BE2C (cell line): ENCODE measurements at regions not wholly inside any gene's neighbourhood (a gene's known extent, or its start where the extent isn't known, plus 50 kb on each side); places are given as distances from the start of the nearest gene placed in this dataset.
"Not testable (repeated sequence)": the region's sequence is repeated elsewhere in the genome, so short reads cannot be mapped to it uniquely, and the experiment has no call there.

Source experiments
- DNase-seq: peaks from one replicate; pipeline ENCODE4 v3.0.0-alpha.2; 2020
- H3K27me3 ChIP-seq: fragments of 250-450 bp; sonication (Bioruptor Pico); 2 replicates; pipeline ENCODE4 v1.5.1; 2020; ENCODE audit warnings: mild to moderate bottlenecking
- H3K36me3 ChIP-seq: fragments of 250-450 bp; sonication (Bioruptor Pico); 2 replicates; pipeline ENCODE4 v1.5.1; 2020; ENCODE audit warnings: mild to moderate bottlenecking
- H3K4me1 ChIP-seq: fragments of 250-450 bp; sonication (Bioruptor Pico); 2 replicates; pipeline ENCODE4 v1.5.1; 2020
- H3K4me3 ChIP-seq: 2 replicates; pipeline ENCODE4 v1.5.1; 2011; ENCODE audit warnings: low read depth, low read length
- H3K9me3 ChIP-seq: fragments of 250-450 bp; sonication (Bioruptor Pico); 2 replicates; pipeline ENCODE4 v1.5.1; 2020
- CTCF ChIP-seq: IDR thresholded peaks from 2 replicates; pipeline ENCODE4 v1.5.1; 2012; ENCODE audit warnings: mild to moderate bottlenecking, low read depth, low read length

GRCh38 chr20:25858495-25859425, 162.1 kb upstream of the ZNF337 start:
- Histone ChIP-seq H3K4me3 (no peak overlapping the region), H3K27me3 (peaks cover 12% of the 10 kb centered on the region), H3K4me1 (no peaks in the 10 kb centered on the region), H3K36me3 (no peaks in the 10 kb centered on the region), H3K9me3 (no peaks in the 10 kb centered on the region; the same call in 1 of the 2 replicates)
- no peak for TF ChIP-seq CTCF
- DNase-seq, result no peak

- H3K27me3 ChIP-seq, result peaks cover 12% of the 10 kb centered on the region
- DNase-seq, H3K9me3 ChIP-seq: not testable (repeated sequence)
Observed at GRCh38 chr20:25857091-25857788, 160.6 kb upstream of the ZNF337 start.

GRCh38 chr20:25856256-25856884, 159.7 kb upstream of the ZNF337 start:
- DNase-seq, result no peak
- no peak for TF ChIP-seq CTCF
- Histone ChIP-seq H3K27me3 (peaks cover 9% of the 10 kb centered on the region; the same call in 1 of the 2 replicates), H3K9me3 (no peaks in the 10 kb centered on the region; the same call in 1 of the 2 replicates), H3K4me3 (no peak overlapping the region), H3K36me3 (no peaks in the 10 kb centered on the region), H3K4me1 (no peaks in the 10 kb centered on the region)

More at GRCh38 chr20:25857091-25857788, 160.6 kb upstream of the ZNF337 start:
- H3K36me3 ChIP-seq, H3K4me3 ChIP-seq, H3K4me1 ChIP-seq: not testable (repeated sequence)

- H3K4me1 ChIP-seq, DNase-seq, H3K27me3 ChIP-seq, H3K4me3 ChIP-seq, H3K36me3 ChIP-seq, H3K9me3 ChIP-seq: not testable (repeated sequence)
Observed at GRCh38 chr20:25855451-25856156, 159.0 kb upstream of the ZNF337 start.

GRCh38 chr20:25854666-25855065, 158.0 kb upstream of the ZNF337 start:
- H3K4me1 ChIP-seq, DNase-seq, H3K9me3 ChIP-seq, H3K4me3 ChIP-seq, H3K27me3 ChIP-seq, H3K36me3 ChIP-seq: not testable (repeated sequence)

GRCh38 chr20:25853718-25854388, 157.2 kb upstream of the ZNF337 start:
- not testable (repeated sequence) for H3K36me3 ChIP-seq, H3K27me3 ChIP-seq, H3K9me3 ChIP-seq, H3K4me1 ChIP-seq
- peak; percentile 89 for DNase-seq
- H3K4me3 ChIP-seq, result peak overlapping the region; percentile 52

GRCh38 chr20:25852968-25853717, 156.5 kb upstream of the ZNF337 start:
- not testable (repeated sequence) for DNase-seq, H3K27me3 ChIP-seq

GRCh38 chr20:25850133-25850532, 153.5 kb upstream of the ZNF337 start:
- H3K9me3 ChIP-seq, H3K4me1 ChIP-seq, H3K27me3 ChIP-seq, H3K4me3 ChIP-seq, H3K36me3 ChIP-seq, DNase-seq: not testable (repeated sequence)

More at GRCh38 chr20:25852968-25853717, 156.5 kb upstream of the ZNF337 start:
- H3K4me1 ChIP-seq, H3K36me3 ChIP-seq, H3K9me3 ChIP-seq: not testable (repeated sequence)
- peak overlapping the region; percentile 52 for H3K4me3 ChIP-seq
